GM21723 (cell line): ENCODE measurements at regions not wholly inside any gene's neighbourhood (a gene's known extent, or its start where the extent isn't known, plus 50 kb on each side); places are given as distances from the start of the nearest gene placed in this dataset.
"Not testable (repeated sequence)": the region's sequence is repeated elsewhere in the genome, so short reads cannot be mapped to it uniquely, and the experiment has no call there.

Source experiments
- ATAC-seq: cut with Tn5 transposase; IDR thresholded peaks from one replicate; pipeline ENCODE4 v1.9.1; 2021; ENCODE audit warnings: mild to moderate bottlenecking, moderate library complexity; ENCODE audit not compliant: unreplicated experiment

DNA sequence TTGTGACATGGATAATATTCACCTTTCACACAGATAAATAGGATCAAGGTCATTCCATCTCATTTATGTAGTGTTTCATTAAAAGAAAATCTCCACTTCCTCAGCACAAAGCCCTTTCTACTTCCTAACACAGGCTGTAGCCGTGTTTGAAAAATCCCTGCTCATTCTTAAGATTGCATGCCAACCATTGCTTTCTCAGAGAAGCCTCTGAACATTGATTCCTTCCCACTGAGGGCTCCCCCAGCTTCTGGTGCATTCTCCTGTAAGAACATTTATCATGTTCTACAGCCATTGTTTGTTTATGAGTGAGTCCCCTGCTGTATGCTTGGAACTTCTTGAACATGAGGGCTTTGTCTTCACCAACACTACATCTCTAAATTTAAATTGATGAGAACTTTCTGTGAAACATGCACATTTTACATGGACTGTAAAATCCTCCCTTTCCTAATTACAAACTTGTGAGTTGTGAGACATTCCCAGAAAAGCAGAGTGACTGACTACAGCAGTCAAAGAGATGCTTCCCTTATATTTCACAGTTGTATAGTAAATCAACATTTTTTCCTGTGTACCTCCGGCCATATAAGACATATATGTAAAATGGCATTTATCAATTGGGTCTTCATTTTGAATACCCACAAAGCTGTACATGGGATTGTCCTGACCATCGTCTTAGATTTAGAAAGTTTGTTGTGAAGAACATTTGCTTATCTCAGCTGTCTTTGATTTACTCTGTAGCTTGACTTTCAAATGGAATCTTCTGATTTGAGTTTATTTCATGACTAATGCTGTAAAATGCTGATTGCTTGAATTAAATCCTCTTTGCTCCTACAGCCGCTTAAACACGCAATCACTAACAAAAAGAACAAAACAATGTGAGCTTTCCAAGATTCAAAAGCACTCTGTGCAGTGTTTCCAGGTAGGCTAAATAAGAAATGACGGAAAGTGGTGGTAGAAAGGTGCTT, 600.5 kb upstream of the SLIT2 start:
- ATAC-seq: no peak

DNA sequence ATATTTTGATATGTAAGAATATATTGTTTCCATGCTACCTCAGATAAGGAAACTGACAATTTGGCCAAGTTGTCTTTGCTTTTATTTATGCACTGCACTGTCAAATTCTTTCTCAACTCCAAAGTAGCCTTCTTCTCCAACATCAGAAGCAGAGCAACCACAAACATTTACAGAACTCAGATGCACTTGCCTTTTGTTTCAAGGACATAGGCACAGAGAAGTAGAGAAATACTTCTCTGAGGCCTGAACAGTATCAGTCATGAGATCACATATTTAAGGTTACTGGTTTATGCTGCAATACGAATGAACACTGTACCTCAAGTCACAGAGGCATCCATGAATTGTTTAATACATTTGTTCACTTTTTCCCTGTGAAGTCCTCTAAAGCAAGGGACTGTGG, 606.1 kb upstream of the SLIT2 start:
- ATAC-seq: no peak

DNA sequence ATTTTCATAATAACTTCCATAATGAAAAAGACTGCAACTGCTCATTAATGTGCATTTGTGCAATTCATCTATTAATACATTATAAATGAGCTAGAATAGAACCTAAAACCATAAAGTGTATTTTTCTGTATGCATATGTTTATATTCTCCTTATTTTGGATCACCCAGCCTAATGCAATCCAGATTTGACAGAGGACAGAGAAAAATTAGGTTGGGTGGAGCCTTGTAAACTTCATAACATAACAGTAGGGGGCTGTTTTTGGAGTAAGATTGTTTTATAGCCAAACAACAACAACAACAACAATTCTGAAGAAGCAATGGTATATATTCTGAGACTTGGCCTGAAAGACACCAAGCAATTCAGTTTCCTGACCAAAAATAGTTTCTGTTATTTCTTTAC, 615.3 kb upstream of the SLIT2 start:
- no peak for ATAC-seq

DNA sequence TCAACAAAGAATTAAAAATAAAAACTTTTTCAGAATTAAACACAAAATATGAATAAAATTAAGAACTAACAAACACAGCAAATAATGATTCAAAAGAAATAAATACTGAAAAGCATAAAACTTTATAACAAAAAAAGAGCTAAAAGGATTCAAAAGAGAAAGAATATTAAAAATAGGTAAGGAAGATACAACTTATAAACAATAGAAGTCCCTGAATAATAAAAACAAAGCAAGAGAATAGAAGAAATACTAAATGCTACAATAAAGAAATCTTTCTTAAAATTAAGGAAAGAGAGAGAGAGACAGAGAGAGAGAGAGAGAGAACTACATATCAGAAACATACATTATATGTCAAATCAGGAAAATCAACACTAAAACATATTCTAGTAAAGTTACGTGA, 619.9 kb upstream of the SLIT2 start:
- ATAC-seq: no peak

DNA sequence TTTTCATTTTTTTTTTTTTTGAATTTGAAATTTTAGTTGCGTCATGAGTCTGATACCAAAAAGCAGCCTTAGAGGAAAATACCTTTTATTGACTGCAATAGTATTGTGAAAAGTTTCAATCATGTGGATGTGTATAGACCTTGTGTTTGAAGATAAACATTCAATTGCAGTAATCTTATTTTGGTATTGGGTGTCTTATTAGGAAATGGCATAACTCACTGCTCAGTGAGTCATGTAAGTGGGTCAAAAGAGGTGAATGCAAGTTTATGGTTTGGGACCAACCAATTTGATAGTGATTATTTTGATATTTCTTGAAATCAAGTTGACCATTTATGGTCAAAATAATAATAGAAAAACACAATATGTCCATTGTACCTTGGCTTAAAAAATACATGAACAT, 627.8 kb upstream of the SLIT2 start:
- ATAC-seq: no peak

DNA sequence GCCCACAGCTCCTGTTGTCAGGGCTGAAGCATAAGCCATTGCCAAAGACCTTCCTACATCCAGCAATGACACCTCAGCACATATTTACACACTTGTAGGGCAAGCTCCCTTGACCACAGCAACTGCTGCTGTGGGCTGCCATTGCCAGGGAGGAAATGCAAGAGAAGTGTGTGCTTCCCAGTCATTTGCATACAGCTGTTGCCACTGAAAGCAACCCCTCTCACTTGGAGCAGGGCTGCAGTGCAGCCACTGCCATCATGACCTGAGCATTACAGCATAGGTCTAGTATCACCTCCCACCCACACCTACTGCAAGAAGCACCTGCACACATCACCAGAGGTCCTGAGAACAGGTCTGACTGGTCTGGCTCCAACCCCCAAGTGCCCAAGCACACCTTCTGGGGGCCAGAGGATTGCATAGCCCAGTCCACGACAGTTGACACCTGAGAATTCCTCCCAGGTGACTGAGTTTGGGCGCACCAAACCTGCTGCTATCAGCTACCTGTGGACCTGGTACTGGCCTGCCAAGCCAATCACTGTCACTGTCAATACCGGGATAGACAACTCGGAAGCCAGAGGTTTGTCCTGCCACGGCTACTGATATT, 636.5 kb upstream of the SLIT2 start:
- no peak for ATAC-seq

DNA sequence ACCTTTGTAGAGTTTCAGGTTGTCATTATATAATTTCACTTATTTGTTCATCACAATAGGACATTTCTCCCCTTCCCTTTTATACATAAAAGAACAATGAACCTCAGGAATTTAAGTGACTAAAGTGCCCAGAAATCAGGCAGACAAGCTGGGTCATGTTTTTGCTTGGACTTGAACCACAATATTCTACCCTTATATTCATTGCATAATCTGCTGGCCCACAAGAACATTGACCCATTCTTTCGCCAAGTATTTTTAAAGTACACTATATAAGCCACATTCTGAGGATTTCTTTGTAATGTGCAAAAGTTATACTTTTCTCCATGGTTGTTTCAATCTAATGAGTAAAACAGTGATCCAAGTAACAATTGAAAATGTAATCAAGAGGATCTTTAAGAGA, 637.5 kb upstream of the SLIT2 start:
- ATAC-seq: no peak

DNA sequence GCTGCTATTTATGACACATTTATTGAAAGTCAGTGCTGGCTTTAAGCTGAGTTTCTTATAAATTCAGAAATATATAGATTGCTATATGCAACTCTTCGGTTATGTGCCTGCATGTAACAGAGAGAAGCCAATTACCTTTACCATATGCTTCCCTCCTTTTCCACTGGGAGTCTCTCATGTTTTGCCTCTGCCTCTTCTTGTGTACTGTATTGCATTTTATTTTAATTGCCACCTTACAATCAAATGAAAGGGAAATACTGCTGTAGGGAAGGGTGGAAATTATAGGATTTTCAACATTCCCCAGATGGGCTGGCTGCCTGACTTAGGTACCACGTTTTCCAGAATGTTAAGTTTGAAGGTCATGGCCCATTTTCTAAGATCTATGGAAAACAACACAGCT, 655.4 kb upstream of the SLIT2 start:
- no peak for ATAC-seq

DNA sequence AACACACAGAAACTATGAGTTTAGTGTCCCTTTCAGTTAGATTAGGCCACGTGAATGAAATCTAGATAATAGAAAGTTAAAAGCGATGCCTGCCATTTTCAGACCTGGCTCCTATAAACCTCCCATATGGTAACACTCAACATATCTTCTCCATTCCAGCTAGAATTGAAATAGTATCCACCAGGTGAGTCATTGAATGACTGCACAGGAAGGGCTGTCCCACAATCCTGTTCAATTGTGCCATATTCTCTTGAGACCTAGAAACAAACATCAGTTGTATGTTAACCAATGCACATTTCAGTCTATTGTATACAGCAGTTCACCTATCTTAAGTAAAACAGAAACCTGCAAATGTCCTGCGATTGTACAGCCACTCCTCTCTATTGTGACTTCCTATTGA, 659.3 kb upstream of the SLIT2 start:
- ATAC-seq: no peak

DNA sequence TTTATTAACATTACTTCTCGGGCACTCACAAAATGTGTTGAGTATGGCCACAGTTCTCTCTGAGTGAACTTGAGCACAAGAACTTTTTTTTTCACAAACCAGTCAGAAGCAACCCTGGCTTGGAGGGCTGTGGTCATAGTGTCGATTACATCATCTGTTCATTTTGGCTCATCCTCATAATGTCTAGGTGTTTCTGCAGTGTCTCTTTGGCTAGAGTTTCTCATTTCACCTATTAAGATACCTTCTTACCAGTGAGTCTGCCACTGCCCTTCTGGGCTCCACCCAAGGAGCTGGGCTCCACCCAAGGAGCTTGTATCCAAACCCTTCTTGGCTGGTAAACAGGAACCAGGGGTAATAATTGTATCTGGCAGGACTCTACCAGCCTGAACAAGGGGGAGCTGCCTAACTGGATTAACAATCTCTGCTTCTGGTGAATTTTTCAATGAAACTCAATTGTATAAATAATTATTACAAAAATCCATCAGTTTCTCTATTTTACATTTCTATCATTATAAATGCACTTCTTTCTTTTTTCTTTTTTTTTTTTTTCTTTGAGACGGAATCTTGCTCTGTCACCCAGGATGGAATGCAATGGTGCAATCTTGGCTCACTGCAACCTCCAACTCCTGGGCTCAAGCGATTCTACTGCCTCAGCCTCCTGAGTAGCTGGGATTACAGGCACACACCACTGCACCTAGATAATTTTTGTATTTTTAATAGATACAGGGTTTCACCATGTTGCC, 667.7 kb upstream of the SLIT2 start:
- no peak for ATAC-seq

DNA sequence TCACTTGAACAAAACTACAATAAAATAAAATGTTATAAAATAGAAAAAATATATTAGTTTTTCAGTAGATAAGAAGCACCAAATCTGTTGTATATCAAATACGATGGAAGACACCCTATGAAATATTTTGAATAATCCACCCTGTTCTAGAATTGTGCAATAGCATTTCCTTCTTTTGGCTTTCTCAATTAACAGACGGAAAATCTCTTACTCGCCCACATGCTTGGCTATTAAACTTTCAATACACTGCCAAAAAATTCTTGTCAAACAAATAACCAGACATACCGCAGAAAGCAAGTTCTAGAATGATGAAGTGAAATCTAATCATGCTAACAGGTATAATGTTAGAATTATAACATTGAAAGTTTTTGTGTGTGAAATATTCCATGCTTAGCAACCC, 671.6 kb upstream of the SLIT2 start:
- no peak for ATAC-seq

DNA sequence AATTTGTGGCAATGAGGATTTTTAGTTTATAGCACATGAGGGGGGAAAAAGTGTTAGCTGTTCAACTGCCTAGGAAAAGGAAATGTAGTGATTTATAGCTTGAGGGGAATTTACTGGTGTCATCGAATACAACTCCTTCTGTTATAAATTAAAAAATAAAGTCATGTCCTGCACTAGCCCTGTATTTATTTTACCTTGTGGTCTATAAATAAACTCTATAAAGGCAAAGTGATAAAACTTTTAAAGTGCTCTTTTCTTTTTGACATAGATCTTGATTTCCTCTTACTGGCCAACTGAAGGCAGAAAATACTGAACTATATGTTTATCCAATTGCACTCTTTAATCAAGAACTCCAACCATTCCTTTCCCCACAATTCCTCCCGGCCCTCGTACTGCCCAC, 672.1 kb upstream of the SLIT2 start:
- ATAC-seq: no peak

DNA sequence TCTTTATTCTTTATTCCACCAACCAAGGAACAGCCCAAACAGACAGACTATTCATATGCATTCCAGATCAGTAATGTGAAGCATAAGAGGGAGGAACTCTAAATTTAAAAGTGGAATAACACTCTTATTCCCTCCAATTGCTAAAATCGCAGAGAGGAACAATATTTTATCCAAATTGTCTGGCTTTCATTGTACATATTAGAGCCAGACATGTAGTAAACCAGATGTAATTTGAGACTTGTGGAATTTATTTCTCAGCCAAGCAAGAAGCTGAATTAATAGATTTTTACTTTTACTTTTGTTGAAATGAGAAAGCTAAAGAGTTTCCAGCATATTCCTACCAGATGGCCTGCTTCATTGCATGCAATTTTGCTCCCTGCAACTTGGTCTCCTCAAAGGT, 674.6 kb upstream of the SLIT2 start:
- ATAC-seq: no peak

DNA sequence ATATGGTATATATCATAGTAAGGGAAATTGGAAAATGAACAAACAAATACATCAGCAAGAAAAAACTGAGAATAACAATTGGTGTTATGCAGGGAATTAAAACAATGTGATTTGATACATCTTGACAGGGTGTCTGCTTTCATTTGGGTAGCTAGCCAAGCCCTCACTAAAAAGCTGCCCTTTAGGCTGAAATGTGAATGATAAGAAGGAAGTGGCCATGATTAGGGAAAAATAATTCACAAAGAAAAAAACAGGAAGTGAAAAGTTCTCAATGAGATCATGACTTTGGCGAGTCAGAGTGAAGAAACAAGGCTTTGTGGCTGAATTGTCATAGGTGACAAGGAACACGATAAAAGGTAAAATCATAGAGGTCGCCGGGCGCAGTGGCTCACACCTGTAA, 675.8 kb upstream of the SLIT2 start:
- no peak for ATAC-seq

DNA sequence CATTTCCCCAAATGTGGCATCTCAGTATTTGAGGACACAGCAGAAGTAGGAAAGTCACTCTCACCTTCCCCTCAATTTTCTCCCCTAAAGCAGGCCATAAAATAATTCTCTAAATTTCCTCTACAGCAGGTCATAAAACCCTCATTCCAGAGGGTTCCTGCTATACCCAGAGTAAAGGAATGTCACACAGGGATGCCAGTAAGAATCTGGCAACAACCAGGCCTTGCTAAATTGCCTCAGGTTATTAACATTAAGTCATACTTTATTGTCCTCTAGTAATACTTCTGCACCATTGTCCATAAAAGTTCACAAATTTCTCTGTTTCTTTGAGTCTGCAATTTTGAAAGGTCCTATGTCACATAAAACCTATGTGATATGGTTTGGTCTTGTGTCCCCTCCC, 685.7 kb upstream of the SLIT2 start:
- no peak for ATAC-seq

DNA sequence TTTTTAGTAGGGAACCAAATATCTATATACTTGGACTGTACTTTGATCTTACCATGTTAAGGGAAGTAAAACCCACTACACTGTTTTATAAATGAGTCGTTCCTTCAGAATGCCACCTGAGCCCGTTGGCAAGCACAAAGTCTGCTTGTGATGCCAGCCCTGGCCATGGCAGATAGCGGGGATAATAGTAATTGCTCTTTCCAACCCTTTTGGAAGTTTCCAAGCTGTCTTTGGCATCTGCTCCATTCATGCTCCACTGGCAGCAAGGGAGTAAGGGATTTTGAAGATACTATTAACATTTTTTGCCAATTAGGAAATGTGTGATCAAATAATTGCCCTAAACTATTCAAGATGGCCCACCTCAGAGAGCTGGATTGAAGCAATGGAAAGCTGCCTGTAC, 689.2 kb upstream of the SLIT2 start:
- no peak for ATAC-seq

DNA sequence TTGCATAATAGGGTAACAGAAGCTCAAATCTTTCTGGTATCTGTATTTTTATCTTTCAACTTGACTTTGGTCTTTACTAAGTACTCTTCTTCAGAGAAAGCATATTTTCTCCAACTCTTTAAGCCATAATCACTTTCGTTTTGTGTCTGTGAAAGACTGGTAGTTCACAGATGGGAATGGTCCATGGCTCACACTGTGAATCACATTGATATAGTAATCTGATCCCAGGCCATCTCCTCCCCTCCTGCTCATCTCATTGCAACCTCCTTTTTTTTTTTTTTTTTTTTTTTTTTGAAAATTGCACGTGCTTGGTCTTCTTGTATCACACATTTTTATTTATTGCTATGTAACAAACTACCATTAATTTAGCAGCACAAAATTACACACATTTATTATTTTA, 694.5 kb upstream of the SLIT2 start:
- no peak for ATAC-seq

DNA sequence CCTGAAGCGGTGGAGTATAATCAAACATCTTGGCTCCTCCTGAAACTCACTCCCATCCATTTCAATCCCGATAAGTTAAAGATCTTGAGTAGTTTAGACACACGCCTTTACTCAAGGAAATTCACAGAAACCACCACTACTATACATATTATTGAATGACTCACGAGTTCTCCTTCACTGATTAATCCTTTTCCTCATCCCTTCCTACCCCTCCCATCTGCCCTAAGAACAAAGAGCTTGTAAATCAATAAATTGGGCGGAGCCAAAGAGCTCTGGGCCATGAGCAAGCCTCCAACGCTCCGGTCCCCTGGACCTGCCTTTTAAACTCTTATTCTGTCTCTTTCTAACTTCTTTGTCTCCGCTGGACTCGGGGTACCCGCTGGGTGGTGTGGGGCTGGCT, 695.4 kb upstream of the SLIT2 start:
- not testable (repeated sequence) for ATAC-seq

DNA sequence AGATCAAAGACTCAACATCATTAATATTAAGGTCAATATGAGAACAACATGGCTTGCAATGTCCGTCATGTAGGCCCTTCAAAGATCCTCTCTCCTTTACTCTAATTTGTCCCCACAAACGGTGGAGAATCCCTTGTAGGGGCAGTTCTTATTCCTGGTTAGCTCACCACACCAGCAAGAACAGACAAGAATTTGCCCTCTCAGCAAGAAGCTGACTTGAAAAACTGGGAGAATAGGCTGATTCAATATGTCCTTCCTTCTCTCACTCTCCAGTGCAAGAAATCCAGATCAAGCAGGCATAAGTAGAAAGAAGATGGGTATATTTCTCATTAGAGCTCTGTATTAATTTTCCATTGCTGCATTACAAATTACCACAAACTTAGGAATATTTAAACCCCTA, 704.2 kb upstream of the SLIT2 start:
- ATAC-seq: no peak

DNA sequence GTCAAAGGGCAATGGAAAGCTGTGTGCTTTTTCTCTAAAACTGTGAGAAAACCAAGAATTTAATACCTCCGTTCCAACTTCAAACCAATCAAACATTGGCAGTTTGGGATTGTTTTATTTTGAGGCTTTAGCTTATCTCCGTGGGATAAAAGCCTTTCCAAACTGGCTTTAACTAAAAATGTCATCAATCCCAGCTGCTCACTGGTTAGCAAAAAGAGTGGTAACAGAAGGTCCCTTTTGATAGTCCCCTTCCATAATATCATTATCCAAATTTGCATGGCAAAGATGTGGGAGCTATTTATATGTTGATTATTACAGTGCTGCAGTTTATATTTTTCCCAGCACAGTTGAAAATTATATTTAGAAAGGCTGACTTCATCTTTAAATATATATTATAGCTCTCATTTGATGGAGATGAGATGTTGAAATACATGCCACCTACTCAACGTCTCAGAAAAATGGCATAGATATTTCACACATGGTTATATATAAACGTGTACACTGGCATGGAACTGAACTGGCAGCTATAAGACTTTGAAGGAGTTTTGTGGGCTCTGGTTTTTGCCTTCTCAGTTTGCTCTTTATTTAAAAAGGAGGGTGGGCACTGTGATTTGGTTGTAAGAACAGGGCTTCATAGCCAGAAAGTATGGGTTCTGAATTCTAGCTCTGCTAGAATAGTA, 707.1 kb upstream of the SLIT2 start:
- ATAC-seq: no peak

DNA sequence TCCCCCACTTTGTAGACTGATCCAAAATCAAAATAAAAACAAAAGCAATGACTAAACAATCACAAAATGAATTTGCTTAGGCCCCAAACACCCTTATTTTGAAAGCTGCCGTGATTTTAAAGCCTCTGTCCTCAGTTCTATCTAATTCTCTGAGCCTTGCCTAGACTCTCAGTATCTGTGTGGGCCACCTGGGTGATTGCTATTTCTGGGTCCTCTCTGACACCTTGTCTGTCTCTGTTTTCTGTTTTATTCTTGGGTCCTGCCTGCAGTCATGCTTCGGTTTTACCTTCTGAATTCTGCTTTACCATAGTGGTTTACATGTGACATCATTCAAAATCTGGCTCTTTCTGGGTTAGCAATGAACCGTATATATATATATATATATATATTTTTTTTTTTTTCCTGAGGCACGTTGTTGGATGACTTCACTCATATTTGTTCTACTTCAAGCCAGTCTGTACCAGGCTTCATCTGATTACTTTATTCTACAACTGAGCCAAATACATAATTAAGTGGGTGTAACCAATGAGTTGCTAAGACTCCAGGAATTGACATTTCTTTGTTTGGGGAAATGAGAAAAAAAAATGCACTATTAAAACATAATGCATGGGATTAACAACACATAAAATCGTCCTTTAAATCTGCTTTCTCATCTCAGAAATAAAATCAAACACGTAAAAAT, 710.7 kb upstream of the SLIT2 start:
- ATAC-seq: no peak
